NB4 (cell line): ENCODE measurements at regions not wholly inside any gene's neighbourhood (a gene's known extent, or its start where the extent isn't known, plus 50 kb on each side); places are given as distances from the start of the nearest gene placed in this dataset.

Experiments
- CTCF ChIP-seq: IDR thresholded peaks from one replicate; pipeline ENCODE4 v1.5.1; 2012; ENCODE audit warnings: low read depth, low read length
- MAX ChIP-seq: IDR thresholded peaks from 2 replicates; pipeline ENCODE4 v1.6.1; 2011; ENCODE audit warnings: low read depth, low read length
- POLR2A ChIP-seq: IDR thresholded peaks from 2 replicates; pipeline ENCODE4 v1.6.1; 2011; ENCODE audit warnings: mild to moderate bottlenecking; ENCODE audit not compliant: insufficient read length; ENCODE audit errors: extremely low read depth

DNA sequence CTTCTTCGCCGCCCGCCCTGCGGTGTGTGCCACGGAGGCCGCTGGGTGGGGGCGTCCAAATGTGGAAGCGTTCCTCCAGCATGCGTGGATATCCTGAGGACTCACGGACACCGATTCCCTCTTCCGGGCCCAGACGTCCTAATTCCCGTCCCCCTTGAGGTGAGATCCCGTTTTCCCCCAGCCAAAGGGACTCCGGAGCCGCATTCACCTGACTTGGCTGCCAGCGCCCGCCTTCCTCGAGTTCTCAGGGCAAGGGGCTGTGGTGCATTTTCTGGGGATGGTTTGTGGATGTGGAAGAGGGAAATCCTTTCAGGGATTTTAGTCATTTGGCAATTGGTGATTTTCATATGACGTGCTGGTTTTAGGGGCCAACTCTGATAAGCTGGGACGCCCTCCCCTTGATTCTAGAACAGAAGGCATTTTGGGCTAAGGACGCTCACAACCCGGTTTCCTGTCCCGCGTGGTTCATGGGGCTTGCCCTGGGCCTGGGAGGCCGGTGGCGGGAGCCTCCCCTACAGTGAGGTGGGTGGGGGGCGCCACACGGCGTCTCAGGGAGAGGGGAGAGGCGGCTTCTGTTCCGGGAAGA, 165.4 kb downstream of the ACTR3B start:
- TF ChIP-seq CTCF (no peak), POLR2A (no peak), MAX (no peak)
